Loucy (cell line): ENCODE measurements at regions not wholly inside any gene's neighbourhood (a gene's known extent, or its start where the extent isn't known, plus 50 kb on each side); places are given as distances from the start of the nearest gene placed in this dataset.

Experiments
- H2AFZ ChIP-seq: fragments of 200-600 bp; sonication (generic); 2 replicates; pipeline ENCODE4 v1.6.0; 2016; ENCODE audit warnings: antibody characterized with exemption, mild to moderate bottlenecking, low read length, moderate library complexity
- H3F3A ChIP-seq: fragments of 200-600 bp; 2 replicates; pipeline ENCODE4 v1.6.0; 2016; ENCODE audit warnings: antibody characterized with exemption, low read depth, mild to moderate bottlenecking
- H3K27me3 ChIP-seq: fragments of 200-600 bp; sonication (generic); 2 replicates; pipeline ENCODE4 v1.6.1; 2014; ENCODE audit warnings: low read length, mild to moderate bottlenecking; ENCODE audit not compliant: insufficient read depth, poor library complexity, severe bottlenecking
- H3K36me3 ChIP-seq: fragments of 200-600 bp; sonication (generic); 2 replicates; pipeline ENCODE4 v1.6.1; 2016; ENCODE audit warnings: low read length; ENCODE audit not compliant: insufficient read depth
- H3K4me1 ChIP-seq: fragments of 200-600 bp; sonication (generic); 2 replicates; pipeline ENCODE4 v1.5.1; 2014; ENCODE audit warnings: low read length, mild to moderate bottlenecking; ENCODE audit not compliant: insufficient read depth, poor library complexity, severe bottlenecking
- H3K4me2 ChIP-seq: fragments of 200-600 bp; sonication (generic); 2 replicates; pipeline ENCODE4 v1.6.0; 2014; ENCODE audit warnings: antibody characterized with exemption, low read length, low read depth, mild to moderate bottlenecking; ENCODE audit not compliant: poor library complexity, severe bottlenecking
- H3K4me3 ChIP-seq: fragments of 200-600 bp; sonication (generic); 2 replicates; pipeline ENCODE4 v1.5.1; 2014; ENCODE audit warnings: low read length, mild to moderate bottlenecking, mixed read lengths; ENCODE audit not compliant: poor library complexity, severe bottlenecking
- H3K79me2 ChIP-seq: fragments of 200-600 bp; sonication (generic); 2 replicates; pipeline ENCODE4 v1.6.1; 2014; ENCODE audit warnings: low read length; ENCODE audit not compliant: insufficient read depth
- H3K9ac ChIP-seq: fragments of 200-600 bp; sonication (generic); 2 replicates; pipeline ENCODE4 v1.6.0; 2014; ENCODE audit warnings: mild to moderate bottlenecking, low read depth, low read length, moderate library complexity; ENCODE audit not compliant: poor library complexity, severe bottlenecking
- H3K9me2 ChIP-seq: fragments of 200-600 bp; sonication (generic); replicated peaks from 2 replicates; pipeline ENCODE4 v1.6.1; 2016; ENCODE audit warnings: low read depth, low read length, mixed read lengths
- H3K9me3 ChIP-seq: fragments of 200-600 bp; sonication (generic); 2 replicates; pipeline ENCODE4 v1.6.1; 2014; ENCODE audit warnings: mild to moderate bottlenecking, antibody characterized with exemption, low read length, low read depth; ENCODE audit not compliant: insufficient read depth
- H4K20me1 ChIP-seq: fragments of 200-600 bp; sonication (generic); 2 replicates; pipeline ENCODE4 v1.6.0; 2014; ENCODE audit warnings: antibody characterized with exemption, low read length, mild to moderate bottlenecking; ENCODE audit not compliant: insufficient read depth, poor library complexity, severe bottlenecking
- CTCF ChIP-seq: fragments of 200-600 bp; sonication (generic); conservative IDR thresholded peaks from 2 replicates; pipeline ENCODE4 v1.5.1; 2014; ENCODE audit warnings: mild to moderate bottlenecking, antibody characterized with exemption, low read length
- EZH2phosphoT487 ChIP-seq: fragments of 200-600 bp; IDR thresholded peaks from 2 replicates; pipeline ENCODE4 v1.6.1; 2018; ENCODE audit warnings: antibody characterized with exemption, mild to moderate bottlenecking, moderate library complexity, borderline replicate concordance

- H2AFZ ChIP-seq, result no peak overlapping the region
- no peak overlapping the region for H3K4me3 ChIP-seq
- no peaks in the 10 kb centered on the region for H3K79me2 ChIP-seq
- no peaks in the 10 kb centered on the region for H3F3A ChIP-seq
- no peak overlapping the region for H3K9ac ChIP-seq
- TF ChIP-seq EZH2phosphoT487 (no peak), CTCF (no peak)
- H3K9me3 ChIP-seq, result no peaks in the 10 kb centered on the region
- no peak overlapping the region for H3K4me2 ChIP-seq
- H3K27me3 ChIP-seq, result no peaks in the 10 kb centered on the region
- H4K20me1 ChIP-seq, result no peaks in the 10 kb centered on the region
- H3K36me3 ChIP-seq, result no peaks in the 10 kb centered on the region
- H3K9me2 ChIP-seq, result no peaks in the 10 kb centered on the region
- peaks cover 10% of the 10 kb centered on the region for H3K4me1 ChIP-seq
Measured at GRCh38 chr5:67311701-67312100, 115.1 kb upstream of the CD180 start.

GRCh38 chr5:67311208-67311607 lies 114.6 kb upstream of the CD180 start:
- Histone ChIP-seq H3K36me3 (no peaks in the 10 kb centered on the region), H3K4me2 (no peak overlapping the region), H2AFZ (no peak overlapping the region), H3K4me3 (no peak overlapping the region), H3K27me3 (no peaks in the 10 kb centered on the region), H3K9me2 (no peaks in the 10 kb centered on the region), H3K9ac (no peak overlapping the region), H3K9me3 (no peaks in the 10 kb centered on the region), H3K79me2 (no peaks in the 10 kb centered on the region), H3F3A (no peaks in the 10 kb centered on the region), H4K20me1 (no peaks in the 10 kb centered on the region), H3K4me1 (peaks cover 15% of the 10 kb centered on the region)
- no peak for TF ChIP-seq EZH2phosphoT487
- TF ChIP-seq CTCF, result no peak

- H3K36me3 ChIP-seq, result no peaks in the 10 kb centered on the region
- H3F3A ChIP-seq, result no peaks in the 10 kb centered on the region
- H3K9me2 ChIP-seq, result no peaks in the 10 kb centered on the region
Measured at GRCh38 chr5:67310740-67311139, 114.1 kb upstream of the CD180 start.

More at GRCh38 chr5:67310740-67311139, 114.1 kb upstream of the CD180 start:
- Histone ChIP-seq H3K4me2 (no peak overlapping the region), H3K4me3 (no peak overlapping the region), H3K9me3 (no peaks in the 10 kb centered on the region), H3K9ac (no peak overlapping the region), H3K27me3 (no peaks in the 10 kb centered on the region), H3K4me1 (peaks cover 20% of the 10 kb centered on the region), H4K20me1 (no peaks in the 10 kb centered on the region), H3K79me2 (no peaks in the 10 kb centered on the region), H2AFZ (no peak overlapping the region)
- TF ChIP-seq CTCF (no peak), EZH2phosphoT487 (no peak)
